GM12864 (cell line): ENCODE measurements at regions not wholly inside any gene's neighbourhood (a gene's known extent, or its start where the extent isn't known, plus 50 kb on each side); places are given as distances from the start of the nearest gene placed in this dataset.

Experiments used
- DNase-seq: peaks from one replicate; pipeline ENCODE4 v3.0.0-alpha.2; 2011; ENCODE audit warnings: low read depth
- H3K4me3 ChIP-seq: 2 replicates; pipeline ENCODE4 v1.5.1; 2011; ENCODE audit warnings: mild to moderate bottlenecking, low read depth, low read length, control low read depth
- TF ChIP-seq, protein P1 (sequence below): IDR thresholded peaks from 2 replicates; pipeline ENCODE4 v1.5.1; 2011; ENCODE audit warnings: low read depth, mild to moderate bottlenecking, moderate library complexity, low read length, control low read depth, inconsistent platforms; ENCODE audit errors: missing control alignments

DNA sequence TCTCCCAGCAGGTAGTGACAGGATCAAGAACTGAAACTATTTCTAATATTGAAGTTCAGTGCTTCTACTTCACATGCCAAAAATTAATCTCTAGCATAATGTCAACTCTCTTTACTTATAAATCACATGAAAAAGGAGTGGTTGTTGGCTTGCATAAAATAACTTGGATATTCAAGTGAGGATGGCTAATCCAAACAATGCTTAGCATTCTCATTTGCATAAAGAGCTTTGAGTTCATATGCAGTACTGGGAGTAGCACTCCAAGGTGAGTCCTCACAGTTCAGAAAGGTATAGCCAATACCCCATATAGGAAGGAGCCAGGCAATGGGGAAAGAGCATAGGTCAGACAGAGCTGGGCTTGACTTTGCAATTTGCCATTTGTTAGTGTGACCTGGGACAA, 149.3 kb downstream of the PCTP start:
- no peak overlapping the region for H3K4me3 ChIP-seq
- DNase-seq, result no peak
- TF ChIP-seq, protein P1, sequence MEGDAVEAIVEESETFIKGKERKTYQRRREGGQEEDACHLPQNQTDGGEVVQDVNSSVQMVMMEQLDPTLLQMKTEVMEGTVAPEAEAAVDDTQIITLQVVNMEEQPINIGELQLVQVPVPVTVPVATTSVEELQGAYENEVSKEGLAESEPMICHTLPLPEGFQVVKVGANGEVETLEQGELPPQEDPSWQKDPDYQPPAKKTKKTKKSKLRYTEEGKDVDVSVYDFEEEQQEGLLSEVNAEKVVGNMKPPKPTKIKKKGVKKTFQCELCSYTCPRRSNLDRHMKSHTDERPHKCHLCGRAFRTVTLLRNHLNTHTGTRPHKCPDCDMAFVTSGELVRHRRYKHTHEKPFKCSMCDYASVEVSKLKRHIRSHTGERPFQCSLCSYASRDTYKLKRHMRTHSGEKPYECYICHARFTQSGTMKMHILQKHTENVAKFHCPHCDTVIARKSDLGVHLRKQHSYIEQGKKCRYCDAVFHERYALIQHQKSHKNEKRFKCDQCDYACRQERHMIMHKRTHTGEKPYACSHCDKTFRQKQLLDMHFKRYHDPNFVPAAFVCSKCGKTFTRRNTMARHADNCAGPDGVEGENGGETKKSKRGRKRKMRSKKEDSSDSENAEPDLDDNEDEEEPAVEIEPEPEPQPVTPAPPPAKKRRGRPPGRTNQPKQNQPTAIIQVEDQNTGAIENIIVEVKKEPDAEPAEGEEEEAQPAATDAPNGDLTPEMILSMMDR, result no peak

DNA sequence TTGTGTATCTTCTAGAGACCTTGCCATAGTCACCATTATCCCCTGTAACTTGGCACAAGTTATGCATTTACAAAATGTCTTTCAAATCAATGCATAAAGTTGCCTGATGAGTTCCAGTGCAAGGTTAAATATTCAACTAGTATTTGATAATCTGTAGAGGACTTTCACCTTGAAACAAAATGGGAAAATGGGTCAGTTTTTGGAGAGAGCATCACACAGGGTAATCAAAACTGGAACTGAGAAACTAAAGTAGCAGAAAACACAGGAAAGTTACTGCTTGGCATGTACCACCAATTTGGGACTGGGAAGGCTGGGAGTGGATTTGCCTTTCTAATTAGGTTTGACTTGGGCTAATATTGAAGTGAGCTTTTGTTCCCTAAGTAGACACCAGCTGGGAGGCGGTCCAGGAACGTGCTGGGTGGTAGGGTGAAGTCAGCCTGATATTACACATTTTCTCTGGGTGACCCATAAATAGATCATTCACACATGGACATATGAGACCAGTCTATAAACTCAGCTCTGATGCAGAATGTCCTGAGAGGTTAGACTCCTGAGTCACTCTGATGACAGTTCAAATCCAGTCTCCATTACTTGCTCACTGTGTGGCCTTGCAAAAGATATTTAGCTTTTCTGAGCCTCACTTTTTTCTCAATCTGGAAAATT, 152.3 kb downstream of the PCTP start:
- no peak overlapping the region for H3K4me3 ChIP-seq
- no peak for DNase-seq
- TF ChIP-seq, protein P1, result no peak

DNA sequence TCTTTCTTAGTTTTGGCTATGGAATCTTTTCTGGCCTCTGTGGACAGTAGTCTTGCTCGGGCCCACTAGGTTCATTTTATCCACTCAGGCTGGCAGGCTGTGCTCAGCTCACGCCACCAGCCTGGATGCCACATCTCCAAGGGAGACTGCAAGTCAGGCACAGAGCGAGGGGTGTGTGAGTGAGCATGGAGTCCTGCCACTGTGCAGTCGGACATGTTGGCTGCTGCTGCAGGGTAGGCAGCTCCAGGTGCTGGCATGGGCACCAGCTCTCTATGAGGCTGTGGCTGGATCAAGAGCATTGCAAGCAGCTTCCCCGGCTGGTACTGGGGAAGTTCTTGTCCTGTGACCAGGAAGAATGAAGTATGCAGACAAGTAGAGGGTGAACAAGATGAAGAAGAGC, 158.9 kb downstream of the PCTP start:
- TF ChIP-seq, protein P1, result no peak
- H3K4me3 ChIP-seq, result no peak overlapping the region
- no peak for DNase-seq

DNA sequence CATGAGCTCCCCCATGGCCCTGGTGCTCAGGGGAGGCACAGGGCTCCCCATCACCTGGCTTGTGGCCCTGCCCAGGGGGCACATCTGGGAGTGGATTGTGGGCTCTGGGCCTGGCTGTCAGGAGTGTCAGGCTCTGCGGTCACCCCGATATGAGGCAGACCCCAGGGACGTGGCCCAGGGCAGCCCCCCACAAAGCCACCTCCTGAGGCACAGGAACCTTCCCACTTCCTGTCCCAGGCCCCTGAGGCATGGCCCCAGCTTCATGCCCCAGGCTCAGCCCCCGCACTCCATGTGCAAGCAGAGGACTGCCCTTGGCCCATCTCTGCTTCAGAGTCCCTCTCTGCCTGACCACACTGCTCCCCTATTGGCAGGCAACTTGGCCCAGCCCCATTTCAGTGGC, 160.3 kb downstream of the PCTP start:
- DNase-seq, result no peak
- no peak overlapping the region for H3K4me3 ChIP-seq

DNA sequence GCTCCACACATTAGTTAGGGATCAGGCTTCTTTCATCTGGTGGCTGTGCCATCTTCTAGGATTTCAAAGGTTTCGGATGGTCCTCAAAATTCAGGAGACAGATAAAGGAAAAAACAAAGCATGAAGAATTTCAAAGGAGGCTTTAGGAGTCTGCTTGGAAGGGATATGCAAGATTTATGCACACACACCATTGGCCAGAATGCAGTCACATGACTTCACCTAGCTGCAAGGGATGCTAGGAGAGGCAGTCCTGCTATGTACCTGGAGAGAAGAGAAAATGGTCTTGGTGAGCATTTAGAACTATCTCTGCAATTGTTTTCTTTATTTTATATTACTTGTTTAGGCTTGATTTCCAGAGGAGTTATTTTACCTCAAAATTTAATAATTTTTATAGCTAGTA, 174.6 kb downstream of the PCTP start:
- H3K4me3 ChIP-seq, result no peak overlapping the region
- DNase-seq, result no peak
- TF ChIP-seq, protein P1, result no peak

More for the DNA sequence above, 160.3 kb downstream of the PCTP start:
- TF ChIP-seq, protein P1, result no peak

DNA sequence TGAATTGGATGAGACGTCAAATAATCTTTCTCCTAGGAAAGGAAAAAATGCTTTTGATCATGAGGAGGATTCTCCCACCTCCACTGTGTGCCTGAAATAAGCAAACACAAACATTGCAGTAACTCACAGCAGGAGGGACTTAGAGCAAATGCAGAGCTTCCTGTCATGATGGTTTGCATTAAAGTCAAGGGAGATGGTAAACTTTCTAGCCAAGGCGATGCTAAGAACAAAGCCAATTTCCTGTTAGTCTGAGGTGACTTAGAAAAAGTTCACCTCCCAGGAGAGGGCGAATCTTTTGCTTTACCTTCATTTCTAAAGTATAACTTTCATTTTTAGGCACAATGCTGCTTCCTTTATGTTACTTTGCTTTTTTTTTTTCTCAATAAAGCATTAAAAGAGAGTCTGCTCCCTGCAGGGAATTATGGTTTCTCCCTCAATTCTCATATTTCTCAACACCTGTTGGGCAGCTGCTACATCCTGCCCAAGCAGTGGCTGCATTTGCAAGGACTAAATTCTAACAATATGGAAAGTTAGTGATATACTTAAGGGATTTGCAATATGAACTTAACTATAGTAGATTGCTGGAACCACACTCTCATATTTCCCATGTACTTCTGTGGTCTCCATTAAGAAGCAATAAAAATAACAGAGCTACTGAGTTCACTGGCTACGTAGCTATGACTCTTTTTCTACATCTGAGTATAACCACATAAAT, 175.6 kb downstream of the PCTP start:
- no peak for DNase-seq
- H3K4me3 ChIP-seq, result no peak overlapping the region
- TF ChIP-seq, protein P1, result no peak
